HEK293 (cell line): ENCODE measurements at regions not wholly inside any gene's neighbourhood (a gene's known extent, or its start where the extent isn't known, plus 50 kb on each side); places are given as distances from the start of the nearest gene placed in this dataset.

Experiments used
- CTCF ChIA-PET: fragments of 350-600 bp; formaldehyde crosslinking; extraction: SDS; loops from one replicate; lab custom pipeline; 2021; ENCODE audit warnings: antibody characterized with exemption; lab: Yijun Ruan, JAX
- POLR2A ChIA-PET: fragments of 300-600 bp; formaldehyde crosslinking; extraction: SDS; loops from one replicate; lab custom pipeline; 2020; ENCODE audit warnings: antibody characterized with exemption, inconsistent platforms; lab: Yijun Ruan, JAX
- H3K27ac ChIP-seq: fragments of 200-500 bp; sonication (Bioruptor generic); 2 replicates; pipeline ENCODE4 v1.5.1; 2014; ENCODE audit warnings: low read depth, low read length, control low read depth, inconsistent platforms; ENCODE audit errors: extremely low read depth
- H3K36me3 ChIP-seq, 2 experiments: fragments of 200-500 bp in 1 of 2; sonication (Bioruptor generic) in 1 of 2; 1 replicate in 1 of 2; 2 replicates in 1 of 2; pipeline ENCODE4 v1.5.1; 2014 to 2017; ENCODE audit warnings: inconsistent platforms in 2 of 2, low read length in 2 of 2; ENCODE audit not compliant: control insufficient read depth in 2 of 2, insufficient read depth in 1 of 2
- H3K4me1 ChIP-seq: fragments of 200-500 bp; sonication (Bioruptor generic); 2 replicates; pipeline ENCODE4 v1.5.1; 2014; ENCODE audit warnings: mild to moderate bottlenecking, low read length, inconsistent platforms; ENCODE audit not compliant: control insufficient read depth, insufficient read depth
- H3K4me3 ChIP-seq: 2 replicates; pipeline ENCODE4 v1.5.1; 2011; ENCODE audit warnings: low read depth, mild to moderate bottlenecking, control low read depth, low read length, moderate library complexity
- H3K9me3 ChIP-seq: fragments of 200-500 bp; sonication (Bioruptor generic); 2 replicates; pipeline ENCODE4 v1.5.1; 2014; ENCODE audit warnings: low read depth, low read length, inconsistent platforms; ENCODE audit not compliant: control insufficient read depth, insufficient read depth
- GLIS1 ChIP-seq: fragments of 450-650 bp; formaldehyde crosslinking; IDR thresholded peaks from 2 replicates; pipeline ENCODE4 v1.5.1; 2016; ENCODE audit warnings: missing biosample characterization, missing genetic modification characterization
- INSM2 ChIP-seq: fragments of 450-650 bp; formaldehyde crosslinking; IDR thresholded peaks from 2 replicates; pipeline ENCODE4 v1.5.1; 2016; ENCODE audit warnings: missing biosample characterization, missing genetic modification characterization
- PATZ1 ChIP-seq: fragments of 450-650 bp; formaldehyde crosslinking; IDR thresholded peaks from 2 replicates; pipeline ENCODE4 v1.5.1; 2016; ENCODE audit warnings: missing biosample characterization, missing genetic modification characterization
- REPIN1 ChIP-seq: fragments of 450-650 bp; formaldehyde crosslinking; IDR thresholded peaks from 2 replicates; pipeline ENCODE4 v1.5.1; 2017; ENCODE audit warnings: missing biosample characterization, missing genetic modification characterization, low read depth
- SP7 ChIP-seq: fragments of 450-650 bp; formaldehyde crosslinking; IDR thresholded peaks from 2 replicates; pipeline ENCODE4 v1.5.1; 2016; ENCODE audit warnings: missing biosample characterization, missing genetic modification characterization
- ZBTB48 ChIP-seq: fragments of 450-650 bp; formaldehyde crosslinking; IDR thresholded peaks from 2 replicates; pipeline ENCODE4 v1.5.1; 2016; ENCODE audit warnings: missing biosample characterization, missing genetic modification characterization
- ZBTB6 ChIP-seq: fragments of 450-650 bp; formaldehyde crosslinking; IDR thresholded peaks from 2 replicates; pipeline ENCODE4 v1.5.1; 2017; ENCODE audit warnings: missing biosample characterization, missing genetic modification characterization
- ZBTB7A ChIP-seq: fragments of 450-650 bp; formaldehyde crosslinking; IDR thresholded peaks from 2 replicates; pipeline ENCODE4 v1.5.1; 2016; ENCODE audit warnings: low read depth, missing biosample characterization, missing genetic modification characterization
- ZIC2 ChIP-seq: fragments of 450-650 bp; formaldehyde crosslinking; IDR thresholded peaks from 2 replicates; pipeline ENCODE4 v1.5.1; 2016; ENCODE audit warnings: missing biosample characterization, missing genetic modification characterization
- ZNF114 ChIP-seq: fragments of 450-650 bp; formaldehyde crosslinking; IDR thresholded peaks from 2 replicates; pipeline ENCODE4 v1.5.0; 2017; ENCODE audit warnings: missing biosample characterization, missing genetic modification characterization
- ZNF280D ChIP-seq: fragments of 450-650 bp; formaldehyde crosslinking; IDR thresholded peaks from 2 replicates; pipeline ENCODE4 v1.5.1; 2016; ENCODE audit warnings: missing biosample characterization, missing genetic modification characterization
- ZNF292 ChIP-seq: fragments of 450-650 bp; formaldehyde crosslinking; IDR thresholded peaks from 2 replicates; pipeline ENCODE4 v1.5.1; 2016; ENCODE audit warnings: low read depth, missing biosample characterization, missing genetic modification characterization, borderline replicate concordance
- ZNF362 ChIP-seq: fragments of 450-650 bp; formaldehyde crosslinking; IDR thresholded peaks from 2 replicates; pipeline ENCODE4 v1.5.1; 2016; ENCODE audit warnings: missing biosample characterization, missing genetic modification characterization
- ZNF416 ChIP-seq: fragments of 450-650 bp; formaldehyde crosslinking; IDR thresholded peaks from 2 replicates; pipeline ENCODE4 v1.5.1; 2016; ENCODE audit warnings: missing biosample characterization, missing genetic modification characterization
- ZNF426 ChIP-seq: fragments of 450-650 bp; formaldehyde crosslinking; IDR thresholded peaks from 2 replicates; pipeline ENCODE4 v1.5.1; 2017; ENCODE audit warnings: missing biosample characterization, missing genetic modification characterization, mild to moderate bottlenecking, inconsistent platforms, moderate library complexity
- ZNF488 ChIP-seq: fragments of 450-650 bp; formaldehyde crosslinking; IDR thresholded peaks from 2 replicates; pipeline ENCODE4 v1.5.1; 2016; ENCODE audit warnings: missing biosample characterization, missing genetic modification characterization
- ZNF660 ChIP-seq: fragments of 450-650 bp; IDR thresholded peaks from 2 replicates; pipeline ENCODE4 v1.5.1; 2018; ENCODE audit warnings: missing biosample characterization, mild to moderate bottlenecking, missing genetic modification characterization
- ZNF777 ChIP-seq: fragments of 450-650 bp; formaldehyde crosslinking; IDR thresholded peaks from 2 replicates; pipeline ENCODE4 v1.5.1; 2017; ENCODE audit warnings: missing biosample characterization, missing genetic modification characterization, borderline replicate concordance
- ZSCAN18 ChIP-seq: fragments of 450-650 bp; formaldehyde crosslinking; IDR thresholded peaks from 2 replicates; pipeline ENCODE4 v1.5.1; 2016; ENCODE audit warnings: missing biosample characterization, missing genetic modification characterization
- ZSCAN30 ChIP-seq: fragments of 450-650 bp; IDR thresholded peaks from 2 replicates; pipeline ENCODE4 v1.5.1; 2018; ENCODE audit warnings: missing biosample characterization, mild to moderate bottlenecking, missing genetic modification characterization, moderate library complexity

- no peak for TF ChIP-seq SP7 (tag by site-specific recombination)
- TF ChIP-seq ZNF488 (tag by site-specific recombination): no peak
- TF ChIP-seq, all 188 proteins: peak for 0
Observed at GRCh38 chr15:70246623-70247220, 149.0 kb upstream of the TLE3 start (continued).

- no peak overlapping the region for H3K4me3 ChIP-seq
- CTCF ChIA-PET: interaction anchor here (0.7 to 1.0 kb wide), 2 partner anchors 221 to 228 kb away, joined by 4 to 5 read pairs; no protein-coding TSS in a partner anchor
- H3K36me3 ChIP-seq: no peaks in the 10 kb centered on the region
- no peaks in the 10 kb centered on the region for H3K9me3 ChIP-seq
- TF ChIP-seq ZSCAN18: no peak
- TF ChIP-seq ZNF777: no peak
- 0 out of 2 replicates have a peak, but pooled peaks have one; percentile 17 for TF ChIP-seq ZBTB48 (tag by site-specific recombination)
- TF ChIP-seq ZNF114: no peak
- no peak for TF ChIP-seq ZNF362 (tag by site-specific recombination)
- no peak for TF ChIP-seq ZNF660 (tag by site-specific recombination)
- TF ChIP-seq ZNF416: no peak
- peak; percentile 86 for TF ChIP-seq ZIC2 (tag by site-specific recombination)
- TF ChIP-seq ZBTB7A (tag by site-specific recombination): no peak
- TF ChIP-seq ZBTB6 (tag by site-specific recombination): no peak
- peak; percentile 29; the same call in 1 of the 2 replicates for TF ChIP-seq PATZ1 (tag by site-specific recombination)
- no peak for TF ChIP-seq ZNF426 (tag by site-specific recombination)
- peak; percentile 76 for TF ChIP-seq GLIS1
- POLR2A ChIA-PET: no interaction called here
- H3K27ac ChIP-seq: no peak overlapping the region
- peaks cover 17% of the 10 kb centered on the region; the same call in 1 of the 2 replicates for H3K4me1 ChIP-seq
Observed at GRCh38 chr15:70245932-70246622, 148.4 kb upstream of the TLE3 start.

- ChIA-PET POLR2A (no interaction called here), CTCF (interaction anchor here (0.7 to 1.0 kb wide), 2 partner anchors 222 to 251 kb away, joined by 4 to 7 read pairs; no protein-coding TSS in a partner anchor)
- no peaks in the 10 kb centered on the region for H3K36me3 ChIP-seq
- no peak overlapping the region for H3K4me3 ChIP-seq
- H3K9me3 ChIP-seq: no peaks in the 10 kb centered on the region
- no peak overlapping the region for H3K27ac ChIP-seq
- peaks cover 17% of the 10 kb centered on the region; the same call in 1 of the 2 replicates for H3K4me1 ChIP-seq
- no peak for TF ChIP-seq ZSCAN30 (tag by site-specific recombination)
- no peak for TF ChIP-seq ZNF280D (tag by site-specific recombination)
- no peak for TF ChIP-seq INSM2 (tag by site-specific recombination)
- TF ChIP-seq REPIN1 (tag by site-specific recombination): no peak
- no peak for TF ChIP-seq ZNF292 (tag by site-specific recombination)
Observed at GRCh38 chr15:70244978-70245542, 147.3 kb upstream of the TLE3 start.
